Activated B cell treated with CpG ODN at 0.5 μM for 24 hours (primary cell): ENCODE measurements at regions not wholly inside any gene's neighbourhood (a gene's known extent, or its start where the extent isn't known, plus 50 kb on each side); places are given as distances from the start of the nearest gene placed in this dataset.

Source experiments
- ATAC-seq: fragments of 200-7000 bp; cut with Tn5 transposase; one replicate; pipeline ENCODE4 v1.10.0; 2021; ENCODE audit warnings: low read depth, mild to moderate bottlenecking, moderate library complexity
- CTCF ChIA-PET: fragments of 350-600 bp; sonication (Branson Sonifier 250); formaldehyde crosslinking; loops from one replicate; lab custom pipeline; 2021; ENCODE audit warnings: antibody characterized with exemption; lab: Charles Lee
- POLR2A ChIA-PET: fragments of 350-600 bp; sonication (Branson Sonifier 250); formaldehyde crosslinking; loops from one replicate; lab custom pipeline; 2021; ENCODE audit warnings: antibody characterized with exemption; lab: Charles Lee
- DNase-seq: peaks from one replicate; pipeline ENCODE4 v3.0.0; 2022
- H3K27ac Mint-ChIP-seq: one replicate; pipeline ENCODE4 v1.8.0; 2020; ENCODE audit warnings: mixed read lengths
- H3K27me3 Mint-ChIP-seq: one replicate; pipeline ENCODE4 v1.8.0; 2021; ENCODE audit warnings: mixed read lengths
- H3K36me3 Mint-ChIP-seq: one replicate; pipeline ENCODE4 v1.8.0; 2021; ENCODE audit warnings: low read depth, mixed read lengths
- H3K4me1 Mint-ChIP-seq: one replicate; pipeline ENCODE4 v1.8.0; 2021; ENCODE audit warnings: mixed read lengths
- H3K4me3 Mint-ChIP-seq: one replicate; pipeline ENCODE4 v1.8.0; 2020; ENCODE audit warnings: mild to moderate bottlenecking, mixed read lengths
- H3K9me3 Mint-ChIP-seq: one replicate; pipeline ENCODE4 v1.8.0; 2020; ENCODE audit warnings: mixed read lengths
- CTCF ChIP-seq: fragments of 200-600 bp; IDR thresholded peaks from one replicate; pipeline ENCODE4 v1.8.0; 2022; ENCODE audit warnings: antibody characterized with exemption, mild to moderate bottlenecking
- intact Hi-C: fragments of 100-400 bp; cut with micrococcal nuclease; formaldehyde crosslinking; loops from one replicate; pipeline ENCODE4 v1.15.1; 2024

GRCh38 chr22:45105281-45105702, 58.4 kb upstream of the NUP50 start:
- no peak overlapping the region for H3K27ac Mint-ChIP-seq
- TF ChIP-seq CTCF, result no peak
- H3K36me3 Mint-ChIP-seq, result no peaks in the 10 kb centered on the region
- no peaks in the 10 kb centered on the region for H3K9me3 Mint-ChIP-seq
- H3K27me3 Mint-ChIP-seq, result peaks cover 10% of the 10 kb centered on the region
- CTCF ChIA-PET, result no interaction called here
- POLR2A ChIA-PET, result no interaction called here
- DNase-seq (no peak), ATAC-seq (no peak)
- H3K4me1 Mint-ChIP-seq, result peaks cover 3% of the 10 kb centered on the region
- intact Hi-C loops, result no loop called here
- H3K4me3 Mint-ChIP-seq, result no peak overlapping the region

- Mint-ChIP-seq H3K27me3 (peaks cover 11% of the 10 kb centered on the region), H3K27ac (no peak overlapping the region), H3K4me1 (no peaks in the 10 kb centered on the region), H3K9me3 (peaks cover 3% of the 10 kb centered on the region), H3K36me3 (no peaks in the 10 kb centered on the region), H3K4me3 (no peak overlapping the region)
- TF ChIP-seq CTCF, result no peak
- ChIA-PET CTCF (no interaction called here), POLR2A (no interaction called here)
- ATAC-seq (no peak), DNase-seq (no peak)
- intact Hi-C loops, result no loop called here
These were observed 56.1 kb upstream of the NUP50 start for GRCh38 chr22:45107671-45108070.

- no peak for TF ChIP-seq CTCF
- ATAC-seq, result no peak
- no peak for DNase-seq
- no peaks in the 10 kb centered on the region for H3K4me1 Mint-ChIP-seq
- intact Hi-C loops, result no loop called here
- no peaks in the 10 kb centered on the region for H3K36me3 Mint-ChIP-seq
- ChIA-PET CTCF (no interaction called here), POLR2A (no interaction called here)
- H3K27me3 Mint-ChIP-seq, result peaks cover 16% of the 10 kb centered on the region
- no peak overlapping the region for H3K4me3 Mint-ChIP-seq
- peaks cover 3% of the 10 kb centered on the region for H3K9me3 Mint-ChIP-seq
- H3K27ac Mint-ChIP-seq, result no peak overlapping the region
These were observed 51.4 kb upstream of the NUP50 start for GRCh38 chr22:45112136-45112879.
